HG03354 (cell line): ENCODE measurements at regions not wholly inside any gene's neighbourhood (a gene's known extent, or its start where the extent isn't known, plus 50 kb on each side); places are given as distances from the start of the nearest gene placed in this dataset.
"Not testable (repeated sequence)": the region's sequence is repeated elsewhere in the genome, so short reads cannot be mapped to it uniquely, and the experiment has no call there.

ENCODE experiments used
- ATAC-seq: cut with Tn5 transposase; IDR thresholded peaks from one replicate; pipeline ENCODE4 v1.9.1; 2021; ENCODE audit warnings: mild to moderate bottlenecking; ENCODE audit not compliant: unreplicated experiment, poor library complexity, severe bottlenecking

DNA sequence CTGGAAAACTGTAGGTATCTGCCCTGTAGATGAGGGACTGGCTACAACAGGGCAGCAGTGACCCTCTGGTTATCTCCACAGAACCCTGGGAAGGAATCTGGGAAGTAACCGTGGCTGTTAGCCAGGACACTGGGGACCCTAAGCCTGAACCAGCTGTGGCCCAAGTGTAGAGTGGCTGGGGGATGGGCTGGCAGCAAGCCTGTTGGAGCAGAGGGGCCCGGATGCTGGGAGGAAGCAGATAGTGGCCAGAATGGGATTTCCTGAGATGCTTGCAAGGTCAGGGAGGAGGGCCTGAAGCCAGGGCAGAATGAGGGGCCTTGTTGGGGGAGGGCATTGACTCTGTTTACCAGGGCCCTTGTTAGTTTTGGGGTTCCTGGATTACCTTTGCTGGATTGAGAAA is 161.0 kb upstream of the EOLA2 start:
- no peak for ATAC-seq

DNA sequence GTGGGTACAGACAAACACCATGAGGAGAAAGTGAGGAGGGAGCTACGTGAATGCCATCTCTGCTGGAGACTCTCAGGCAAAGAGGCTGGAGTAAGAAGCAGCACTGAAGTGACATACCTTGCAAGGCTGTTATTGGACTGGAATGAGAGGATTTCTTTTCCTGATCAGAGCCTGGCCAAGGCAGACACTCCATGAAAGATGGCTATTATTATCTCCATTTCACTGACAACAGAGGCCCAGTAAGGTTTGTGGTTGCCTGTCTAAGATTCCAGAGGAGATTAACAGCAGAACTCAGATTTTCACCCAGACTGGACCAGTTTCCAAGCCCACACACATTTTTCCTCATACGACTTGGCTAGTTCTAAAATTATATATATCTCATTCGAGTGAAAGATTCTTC is 162.0 kb upstream of the EOLA2 start:
- ATAC-seq, result no peak

DNA sequence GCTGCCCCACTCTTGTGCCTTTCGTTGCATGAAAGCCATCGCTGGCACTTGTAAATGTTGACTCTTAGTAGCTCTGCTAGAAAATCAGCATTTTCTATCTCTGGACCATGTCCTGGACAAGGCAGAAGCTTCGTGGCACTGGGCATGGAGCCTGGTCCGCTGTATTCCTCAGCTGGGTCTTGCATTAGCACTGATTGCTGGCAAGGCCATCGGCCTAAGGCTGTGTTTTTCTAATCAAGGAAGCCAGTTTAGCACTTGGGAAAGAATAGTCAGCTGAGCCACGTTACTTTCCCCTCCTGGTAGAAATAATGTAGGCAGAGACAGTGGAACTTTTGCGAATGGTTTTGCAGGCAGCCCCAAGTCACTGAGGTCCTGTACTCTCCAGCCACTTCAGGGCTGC is 180.2 kb upstream of the EOLA2 start:
- no peak for ATAC-seq

DNA sequence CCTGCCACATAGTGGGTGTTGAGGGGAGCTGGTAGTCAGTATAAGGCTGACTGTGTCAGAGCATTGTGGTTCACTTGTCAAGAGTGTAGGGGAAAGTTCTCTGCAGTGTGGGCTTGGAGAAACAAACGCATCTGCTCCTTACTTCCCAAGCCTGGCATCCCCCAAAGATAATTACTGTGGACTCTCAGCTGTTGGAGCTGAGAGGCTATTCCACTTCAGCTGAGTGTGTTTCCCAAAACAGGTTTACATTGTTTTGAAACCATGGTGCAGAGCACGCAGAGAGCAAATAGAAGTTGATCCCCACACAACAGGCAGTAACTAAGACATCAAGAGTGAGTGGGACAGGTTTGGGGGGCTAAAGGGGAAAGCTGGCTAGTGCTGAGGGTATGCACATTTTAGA is 181.0 kb upstream of the EOLA2 start:
- ATAC-seq, result no peak

DNA sequence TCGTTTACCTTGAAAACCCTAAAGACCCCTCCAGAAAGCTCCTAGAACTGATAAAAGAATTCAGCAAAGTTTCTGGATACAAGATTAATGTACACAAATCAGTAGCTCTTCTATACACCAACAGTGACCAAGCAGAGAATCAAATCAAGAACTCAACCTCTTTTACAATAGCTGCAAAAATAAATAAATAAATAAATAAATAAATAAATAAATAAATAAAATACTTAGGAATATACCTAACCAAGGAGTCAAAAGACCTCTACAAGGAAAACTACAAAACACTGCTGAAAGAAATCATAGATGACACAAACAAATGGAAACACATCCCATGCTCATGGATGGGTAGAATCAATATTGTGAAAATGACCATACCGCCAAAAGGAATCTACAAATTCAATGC is 186.8 kb upstream of the EOLA2 start:
- not testable (repeated sequence) for ATAC-seq

DNA sequence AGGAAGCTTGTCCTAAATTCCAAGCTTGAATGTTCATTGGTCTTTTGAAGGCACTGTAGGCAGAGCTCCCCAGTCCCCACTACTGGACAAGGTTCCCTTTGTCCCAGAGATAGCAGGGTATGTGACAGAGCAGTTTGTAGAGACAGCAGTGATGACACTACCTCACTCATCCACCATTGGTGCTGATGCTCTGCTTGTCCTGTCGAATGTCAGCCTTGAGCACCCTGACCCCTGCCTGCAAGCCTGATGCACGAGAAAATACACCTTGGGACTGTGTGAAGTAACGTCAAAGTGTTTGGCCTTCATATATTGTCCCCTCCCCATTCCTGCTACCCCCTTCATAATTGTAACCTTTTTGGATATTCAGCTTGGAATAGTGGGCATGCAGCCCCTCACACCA is 188.9 kb upstream of the EOLA2 start:
- ATAC-seq, result no peak

DNA sequence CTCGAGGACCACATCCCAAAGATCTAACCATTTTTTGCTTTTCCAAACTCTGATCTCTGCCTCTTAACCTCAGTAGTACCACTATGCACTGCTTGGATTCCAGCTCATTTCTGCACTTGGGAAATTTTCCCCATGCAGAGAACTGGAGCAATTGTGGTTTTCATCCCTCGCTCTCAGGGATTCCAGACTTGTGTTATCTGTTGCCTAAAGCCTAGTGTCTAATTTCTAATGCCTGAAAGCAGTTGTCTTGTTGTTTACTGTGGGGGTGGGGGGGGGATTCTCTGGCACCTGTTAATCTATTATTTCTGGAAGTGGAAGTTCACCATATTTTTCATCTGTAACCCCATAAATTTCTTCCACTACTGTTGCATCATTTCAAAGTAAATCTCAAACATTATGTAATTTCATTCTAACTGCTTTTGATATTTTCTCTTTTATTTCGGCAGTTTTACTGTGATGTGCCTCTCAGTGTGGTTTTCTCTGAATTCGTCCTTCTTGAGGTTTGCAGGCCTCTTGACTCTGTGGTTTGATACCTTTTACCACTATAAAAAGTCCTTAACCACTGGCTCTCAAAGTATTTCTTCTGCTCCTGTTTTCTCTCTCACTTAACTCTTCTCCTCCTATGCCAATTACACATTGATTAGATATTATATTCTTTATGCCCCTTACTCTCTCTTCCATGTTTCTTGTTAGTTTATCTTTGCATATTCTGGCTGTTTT is 205.6 kb upstream of the EOLA2 start:
- no peak for ATAC-seq

DNA sequence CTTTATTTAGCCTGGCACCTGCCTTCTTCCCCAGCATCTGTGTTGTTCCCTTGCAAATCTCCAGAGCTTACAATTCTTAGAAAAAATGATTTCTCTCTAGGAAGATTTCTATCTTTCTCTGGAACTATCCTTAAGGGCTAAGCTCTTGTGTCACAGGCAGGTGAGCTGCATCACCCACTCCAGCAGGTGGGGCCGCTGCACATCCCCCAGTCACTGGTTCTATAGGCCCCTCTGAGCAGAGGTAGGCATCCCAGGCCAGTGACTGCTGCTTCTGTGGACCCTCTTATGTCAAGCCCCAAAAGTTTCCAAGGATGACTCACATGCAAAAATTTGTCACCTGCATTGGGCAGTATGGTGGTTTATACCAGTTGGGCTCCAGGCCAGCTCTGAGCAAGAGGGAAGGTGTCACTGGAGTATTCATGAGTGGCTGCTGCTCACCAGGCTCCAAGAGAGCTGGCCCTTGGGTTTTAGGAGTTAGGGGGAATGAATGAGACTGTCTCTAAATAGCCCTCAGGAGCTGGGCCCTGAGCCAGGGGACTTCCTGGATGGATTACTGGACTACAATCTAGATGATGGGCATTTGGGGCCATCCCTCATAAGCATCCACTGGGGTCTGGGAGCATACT is 208.1 kb upstream of the EOLA2 start:
- ATAC-seq, result no peak

DNA sequence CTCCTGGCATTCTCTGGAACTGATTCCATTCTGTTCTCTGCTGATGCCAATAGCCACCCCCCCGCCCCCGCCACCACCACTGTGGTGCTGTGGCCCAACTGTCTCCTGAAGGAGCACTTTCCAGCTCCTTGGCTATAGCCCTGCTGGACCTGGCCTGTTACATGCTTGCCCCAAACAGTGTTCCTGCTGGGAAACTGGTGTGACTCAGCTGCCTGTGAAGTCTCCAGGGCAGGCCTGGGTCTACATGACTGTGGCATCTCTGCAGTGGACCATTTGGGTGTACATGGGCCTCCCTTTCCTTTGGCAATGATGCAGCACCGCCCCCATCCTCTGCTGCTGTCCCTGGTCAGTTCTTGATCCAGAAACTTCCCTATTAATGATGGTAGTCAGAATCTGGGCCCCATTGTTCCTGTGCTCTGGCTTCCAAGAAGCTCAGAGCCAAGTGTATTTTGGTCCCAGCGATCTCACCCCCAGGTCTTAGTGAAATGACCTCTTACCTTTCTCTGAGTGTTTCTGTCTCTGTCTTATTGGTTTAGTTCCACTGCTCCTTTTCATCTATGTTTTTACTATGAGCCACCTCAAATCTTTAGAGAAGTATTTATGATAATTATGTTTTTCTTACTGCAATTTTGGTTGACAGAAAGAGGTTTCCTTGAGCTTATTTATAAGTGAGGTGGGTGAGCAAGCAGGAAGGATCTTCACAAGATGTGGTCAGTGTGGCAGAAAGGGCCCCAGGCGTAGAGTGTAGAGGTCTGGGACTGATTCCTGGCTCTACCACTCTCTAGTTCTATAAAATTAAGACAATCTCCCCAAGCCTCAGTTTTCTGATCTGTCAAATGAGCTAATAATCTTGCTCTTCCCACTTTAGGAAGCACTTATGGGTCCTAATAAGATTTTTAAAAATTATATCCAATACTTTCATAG is 210.7 kb upstream of the EOLA2 start:
- ATAC-seq, result no peak

DNA sequence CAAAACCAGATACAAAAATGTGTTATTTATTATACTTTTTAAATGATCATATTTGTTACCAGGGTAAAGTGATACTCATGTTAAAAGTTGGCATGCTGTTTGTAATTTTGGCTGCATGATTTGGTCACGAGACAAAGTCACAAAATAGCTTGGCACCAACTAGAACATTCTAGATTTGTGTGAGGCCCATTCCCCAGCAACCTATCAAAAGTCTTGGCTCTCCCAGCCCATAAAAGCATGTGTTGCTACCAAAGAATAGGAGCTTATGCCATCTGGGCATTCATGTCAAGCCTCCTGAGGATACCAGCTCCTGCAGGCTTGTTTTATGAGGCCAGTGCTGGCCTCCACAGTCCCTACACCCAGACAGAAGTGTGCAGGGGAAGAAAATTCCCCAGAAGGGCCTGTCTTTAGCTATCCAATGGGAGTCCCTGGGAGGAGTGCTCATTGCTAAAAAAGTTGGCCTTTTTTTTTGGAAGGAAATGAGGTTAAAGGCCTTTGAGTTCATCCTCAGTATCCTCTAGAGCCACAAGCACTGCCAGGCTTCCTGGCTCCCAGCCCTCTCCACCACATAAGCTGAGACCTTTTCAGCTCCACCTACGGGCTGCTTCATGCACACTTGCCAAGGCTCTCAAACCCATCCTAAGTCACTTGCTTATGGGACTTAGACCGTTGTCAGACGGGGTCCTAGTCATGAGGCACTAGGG is 211.9 kb upstream of the EOLA2 start:
- no peak for ATAC-seq

DNA sequence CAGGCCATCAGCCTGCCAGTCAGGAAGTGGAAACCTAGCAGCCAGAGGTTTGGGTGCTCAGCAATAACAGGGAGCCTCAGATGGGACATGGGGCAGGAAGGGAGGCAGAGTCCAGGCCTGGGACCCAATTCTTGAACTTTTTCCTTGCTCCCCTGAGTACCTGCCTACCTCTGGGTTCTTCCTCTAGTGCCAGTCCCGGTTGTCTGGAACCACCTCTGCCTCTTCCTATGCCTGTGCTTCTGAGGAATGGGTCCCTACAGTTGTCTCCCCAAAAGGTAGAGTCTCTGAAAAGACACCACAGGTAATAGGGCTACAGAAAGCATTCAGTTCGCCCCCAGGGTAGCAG is 212.4 kb upstream of the MAMLD1 start:
- no peak for ATAC-seq

DNA sequence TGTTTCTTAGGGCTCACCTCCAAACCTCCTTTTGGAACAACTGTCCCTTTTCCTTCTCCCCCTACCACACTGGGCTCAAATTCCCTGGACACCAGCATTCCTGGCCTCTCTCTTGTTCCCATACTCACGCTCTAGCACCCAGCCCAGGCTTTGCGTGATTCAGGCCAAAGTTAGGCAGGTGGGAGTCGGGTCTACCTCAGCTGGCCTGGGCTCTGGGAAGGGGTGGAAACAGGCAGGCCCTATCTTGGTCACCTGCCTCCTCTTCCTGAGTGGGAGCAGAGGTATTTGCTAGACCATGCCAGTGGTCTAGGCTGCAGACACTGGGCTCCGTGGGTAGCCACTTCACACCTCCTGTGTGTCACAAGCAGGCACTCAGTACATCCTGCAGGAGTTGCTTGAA is 211.1 kb upstream of the MAMLD1 start:
- no peak for ATAC-seq

DNA sequence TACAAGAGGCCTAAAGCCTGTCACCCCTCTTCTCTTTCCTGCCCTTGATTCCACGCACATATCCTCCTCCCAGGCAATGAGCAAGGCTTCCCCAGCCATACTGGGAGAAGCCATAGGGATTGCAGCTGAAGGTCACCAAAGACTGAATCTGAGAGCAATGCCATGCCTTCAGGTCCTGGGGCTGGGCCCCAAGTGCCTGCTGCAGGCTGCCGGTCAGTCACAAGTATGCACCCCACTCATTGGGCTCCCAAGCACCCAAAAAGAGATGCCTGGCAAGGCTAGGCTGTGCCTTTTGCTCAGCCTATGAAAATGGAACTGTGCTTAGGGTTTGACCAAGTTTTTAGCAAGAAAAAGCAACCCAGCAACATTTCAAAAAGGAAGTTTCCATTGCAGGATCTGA is 210.6 kb upstream of the MAMLD1 start:
- no peak for ATAC-seq

DNA sequence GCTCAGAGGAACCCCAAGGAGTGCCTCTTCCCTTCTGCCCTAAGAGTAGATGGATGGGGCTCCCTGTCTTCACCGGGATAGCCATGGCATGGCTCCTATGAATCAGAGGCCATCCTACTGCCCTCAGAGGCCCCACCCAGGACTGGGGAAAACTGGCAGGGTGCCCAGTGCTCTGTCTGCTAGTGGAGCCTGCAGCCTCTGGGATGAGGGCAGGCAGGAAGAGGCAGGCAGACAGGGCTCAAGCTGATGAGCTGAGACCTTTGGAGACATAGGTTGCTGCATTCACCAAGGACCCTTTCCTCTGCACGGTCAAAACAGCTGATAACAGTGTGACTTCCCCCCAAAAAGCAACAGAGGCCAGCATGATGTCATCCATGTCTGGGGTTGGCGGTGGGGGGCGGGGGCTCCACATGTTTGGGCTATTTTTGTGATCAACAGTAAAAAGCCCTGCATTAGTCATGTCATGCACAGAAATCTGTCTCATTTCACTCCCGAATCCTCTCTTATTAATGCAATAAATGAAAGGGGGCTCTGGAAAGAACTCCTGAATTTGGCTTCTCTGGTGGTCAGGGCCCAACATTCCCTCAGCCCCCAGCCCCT is 207.6 kb upstream of the MAMLD1 start:
- ATAC-seq, result no peak

DNA sequence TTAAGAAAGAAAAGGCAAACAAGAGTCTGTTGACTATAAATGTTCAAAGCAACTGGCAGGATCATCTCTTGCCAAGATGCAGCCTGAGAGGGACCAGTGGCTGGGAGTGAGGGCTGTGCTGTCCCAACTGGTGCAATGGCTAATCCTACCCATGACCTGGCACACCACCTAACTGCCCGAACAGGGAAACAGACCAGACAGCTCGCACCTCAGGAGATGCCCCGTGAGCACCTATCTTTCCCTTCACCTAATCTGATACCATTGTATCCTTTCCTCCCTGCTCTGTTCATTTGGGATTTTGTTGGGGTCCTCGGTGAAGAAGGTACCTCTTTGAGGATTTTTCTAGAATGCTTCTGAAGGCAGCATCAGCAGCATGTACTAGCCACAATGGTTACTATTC is 206.5 kb upstream of the MAMLD1 start:
- ATAC-seq, result no peak

DNA sequence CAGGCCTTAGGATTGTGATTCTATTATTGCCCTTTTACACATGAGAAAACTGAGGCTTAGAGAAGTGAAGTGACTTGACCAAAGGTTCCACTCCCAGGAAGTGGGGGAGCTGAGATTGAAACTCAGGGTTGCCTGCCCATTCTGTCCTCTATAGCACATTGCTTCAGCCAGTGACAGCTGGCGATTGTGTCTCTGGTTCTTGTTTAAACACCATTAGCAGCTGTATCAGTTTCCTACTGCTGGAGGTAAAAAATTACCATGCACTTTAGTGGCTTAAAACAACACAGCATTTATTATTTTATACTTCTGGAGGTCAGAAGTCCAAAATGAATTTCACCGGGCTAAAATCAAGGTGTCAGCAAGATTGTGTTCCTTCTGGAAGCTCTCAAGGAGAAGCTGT is 205.8 kb upstream of the MAMLD1 start:
- no peak for ATAC-seq

DNA sequence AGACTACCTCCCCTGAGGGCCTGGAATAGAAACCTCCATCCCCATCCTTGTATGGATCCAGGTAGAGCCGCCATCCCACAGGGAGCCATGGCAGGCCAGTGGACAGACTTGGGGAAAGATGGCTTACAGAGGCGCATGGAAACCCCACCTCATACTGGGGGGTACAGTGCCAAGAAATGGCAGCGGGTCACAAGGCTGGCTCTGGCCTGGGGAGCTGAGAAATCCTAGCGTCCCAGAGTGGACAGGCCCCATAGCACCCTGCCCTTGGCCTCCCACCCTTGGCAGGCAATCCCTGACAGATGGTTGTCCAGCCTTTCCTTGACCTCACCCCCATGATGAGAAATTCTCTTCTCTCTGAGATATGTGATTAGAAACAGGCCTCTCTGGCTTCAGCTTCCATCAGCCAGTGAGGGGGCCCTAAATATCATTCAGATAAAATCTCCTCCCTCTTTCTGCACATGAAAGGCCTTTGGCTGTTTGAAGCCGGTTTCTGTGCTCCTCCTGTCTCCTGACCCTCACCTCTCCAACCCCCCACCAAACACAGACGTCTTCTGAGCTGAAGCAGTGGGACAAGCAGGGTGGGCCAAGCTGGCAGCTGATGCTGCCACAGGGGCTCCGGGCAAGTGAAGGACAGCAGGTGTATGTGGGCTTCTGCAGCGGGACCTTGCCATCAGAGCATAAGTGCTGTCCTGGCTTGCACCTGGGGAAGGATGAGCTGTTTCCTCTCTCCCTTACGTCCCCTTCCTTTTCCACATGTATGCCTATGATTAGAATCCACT is 204.4 kb upstream of the MAMLD1 start:
- ATAC-seq, result no peak

DNA sequence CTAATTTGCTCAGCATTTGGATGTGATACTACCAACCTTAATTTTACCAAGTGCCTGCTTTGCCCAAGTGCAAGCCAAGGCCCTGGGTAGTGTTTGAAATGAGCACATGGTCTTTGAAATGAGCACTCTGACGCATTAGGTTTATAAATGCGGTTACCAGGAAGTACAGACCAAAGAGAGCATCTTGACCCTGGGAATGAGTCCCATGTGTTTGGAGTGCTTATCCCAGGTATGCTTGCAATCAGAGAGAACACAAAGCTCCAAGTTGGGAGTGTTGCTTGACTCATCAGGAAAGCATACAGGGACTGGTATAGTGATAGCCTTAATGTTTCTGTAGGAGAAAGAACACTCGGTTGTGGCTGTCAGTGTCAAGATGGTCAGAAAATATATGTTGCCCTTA is 203.6 kb upstream of the MAMLD1 start:
- ATAC-seq, result no peak

DNA sequence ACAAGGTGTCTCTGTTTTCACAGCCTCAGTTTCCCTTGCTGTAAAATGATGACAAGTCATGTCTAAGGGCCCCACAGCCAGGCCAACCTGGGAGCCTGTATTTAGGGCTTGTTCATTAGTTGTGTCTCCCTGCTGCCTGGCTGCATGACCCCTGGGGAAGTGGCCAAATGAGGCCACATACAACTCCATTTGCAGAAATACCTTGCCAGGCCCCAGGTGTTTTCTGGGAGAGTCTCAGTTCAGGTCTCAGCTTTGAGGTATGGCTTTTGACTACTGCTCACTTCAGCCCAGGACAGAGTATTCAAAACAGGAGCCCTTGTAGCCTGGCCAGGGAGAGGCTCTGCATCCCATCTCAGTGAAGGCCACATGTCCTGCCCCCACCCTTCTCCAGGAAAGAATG is 202.5 kb upstream of the MAMLD1 start:
- ATAC-seq, result no peak
